ENCODE measurements at regions not wholly inside any gene's neighbourhood (a gene's known extent, or its start where the extent isn't known, plus 50 kb on each side); places are given as distances from the start of the nearest gene placed in this dataset.
"Not testable (repeated sequence)": the region's sequence is repeated elsewhere in the genome, so short reads cannot be mapped to it uniquely, and the experiment has no call there.

GRCh38 chr3:146700025-146700424 lies 94.9 kb upstream of the PLSCR5 start:
- not testable (repeated sequence) for TF ChIP-seq POLR2A (IDR thresholded peaks at IDR 0.05; ENCODE audit: borderline replicate concordance, extremely low read depth, insufficient read depth, insufficient read length); ZNF274 (IDR thresholded peaks at IDR 0.05; ENCODE audit: low read depth, low read length); EZH2phosphoT487 (IDR thresholded peaks at IDR 0.05; ENCODE audit: borderline replicate concordance); EZH2 (IDR thresholded peaks at IDR 0.05)
- TF ChIP-seq, protein P1, sequence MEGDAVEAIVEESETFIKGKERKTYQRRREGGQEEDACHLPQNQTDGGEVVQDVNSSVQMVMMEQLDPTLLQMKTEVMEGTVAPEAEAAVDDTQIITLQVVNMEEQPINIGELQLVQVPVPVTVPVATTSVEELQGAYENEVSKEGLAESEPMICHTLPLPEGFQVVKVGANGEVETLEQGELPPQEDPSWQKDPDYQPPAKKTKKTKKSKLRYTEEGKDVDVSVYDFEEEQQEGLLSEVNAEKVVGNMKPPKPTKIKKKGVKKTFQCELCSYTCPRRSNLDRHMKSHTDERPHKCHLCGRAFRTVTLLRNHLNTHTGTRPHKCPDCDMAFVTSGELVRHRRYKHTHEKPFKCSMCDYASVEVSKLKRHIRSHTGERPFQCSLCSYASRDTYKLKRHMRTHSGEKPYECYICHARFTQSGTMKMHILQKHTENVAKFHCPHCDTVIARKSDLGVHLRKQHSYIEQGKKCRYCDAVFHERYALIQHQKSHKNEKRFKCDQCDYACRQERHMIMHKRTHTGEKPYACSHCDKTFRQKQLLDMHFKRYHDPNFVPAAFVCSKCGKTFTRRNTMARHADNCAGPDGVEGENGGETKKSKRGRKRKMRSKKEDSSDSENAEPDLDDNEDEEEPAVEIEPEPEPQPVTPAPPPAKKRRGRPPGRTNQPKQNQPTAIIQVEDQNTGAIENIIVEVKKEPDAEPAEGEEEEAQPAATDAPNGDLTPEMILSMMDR (IDR thresholded peaks at IDR 0.05 in 2 of 3, conservative IDR thresholded peaks at IDR 0.05 in 1 of 3; ENCODE audit: borderline replicate concordance in 1 of 3, insufficient read depth in 1 of 3, low read depth in 2 of 3, low read length in 2 of 3), result not testable (repeated sequence)
